Fibroblast of villous mesenchyme (primary cell): ENCODE measurements at regions not wholly inside any gene's neighbourhood (a gene's known extent, or its start where the extent isn't known, plus 50 kb on each side); places are given as distances from the start of the nearest gene placed in this dataset.
"Not testable (repeated sequence)": the region's sequence is repeated elsewhere in the genome, so short reads cannot be mapped to it uniquely, and the experiment has no call there.

ENCODE experiments used
- DNase-seq: peaks from one replicate; pipeline ENCODE4 v3.0.0-alpha.2; 2010; ENCODE audit warnings: low read depth
- H3K4me3 ChIP-seq: 2 replicates; pipeline ENCODE4 v1.5.1; 2011; ENCODE audit warnings: low read depth, mild to moderate bottlenecking, low read length
- CTCF ChIP-seq: IDR thresholded peaks from 2 replicates; pipeline ENCODE4 v1.5.1; 2012; ENCODE audit warnings: low read depth, mild to moderate bottlenecking, low read length; ENCODE audit not compliant: insufficient read depth

- no peak for TF ChIP-seq CTCF
- DNase-seq, result no peak
- no peak overlapping the region for H3K4me3 ChIP-seq
These were observed 650.5 kb upstream of the ZNF385D start for GRCh38 chr3:22401499-22401898.

GRCh38 chr3:22414239-22414638 is 663.2 kb upstream of the ZNF385D start:
- H3K4me3 ChIP-seq, result no peak overlapping the region
- TF ChIP-seq CTCF, result no peak
- DNase-seq, result no peak

- not testable (repeated sequence) for H3K4me3 ChIP-seq, DNase-seq
These were observed 665.9 kb upstream of the ZNF385D start for GRCh38 chr3:22416838-22417446.

- H3K4me3 ChIP-seq, result no peak overlapping the region
- DNase-seq, result no peak
- TF ChIP-seq CTCF, result no peak
These were observed 668.3 kb upstream of the ZNF385D start for GRCh38 chr3:22419261-22419660.

- no peak overlapping the region for H3K4me3 ChIP-seq
- no peak for TF ChIP-seq CTCF
- DNase-seq, result no peak
These were observed 670.6 kb upstream of the ZNF385D start for GRCh38 chr3:22421589-22421988.

- no peak overlapping the region for H3K4me3 ChIP-seq
- no peak for TF ChIP-seq CTCF
- DNase-seq, result no peak
These were observed 680.3 kb upstream of the ZNF385D start for GRCh38 chr3:22431334-22431733.

- TF ChIP-seq CTCF, result no peak
- DNase-seq, result no peak
- H3K4me3 ChIP-seq, result no peak overlapping the region
These were observed 688.6 kb upstream of the ZNF385D start for GRCh38 chr3:22439626-22440025.
